ENCODE measurements at regions not wholly inside any gene's neighbourhood (a gene's known extent, or its start where the extent isn't known, plus 50 kb on each side); places are given as distances from the start of the nearest gene placed in this dataset.

DNA sequence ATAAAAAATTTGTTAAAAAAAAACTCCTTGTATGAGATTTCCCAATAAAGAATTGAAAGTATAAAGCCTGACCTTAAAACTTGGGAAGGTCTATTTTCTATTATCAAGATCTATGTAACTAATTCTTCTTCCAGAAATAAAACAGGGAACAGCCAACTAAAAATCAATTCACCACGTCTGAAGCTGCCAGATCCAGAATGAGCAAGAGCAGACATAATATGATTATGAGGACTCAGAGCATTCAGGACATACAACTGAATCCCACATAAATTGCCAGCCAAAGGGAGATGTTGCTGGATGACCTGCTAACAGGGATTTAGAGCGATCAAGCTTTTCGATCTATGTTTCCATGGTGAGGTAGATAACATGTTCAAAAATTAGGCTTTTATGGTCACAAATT lies 1151.3 kb upstream of the CADM2 start:
- H3K4me1 ChIP-seq: no peaks in the 10 kb centered on the region
- H3K27me3 ChIP-seq: no peaks in the 10 kb centered on the region
- no peak for ATAC-seq
- H3K36me3 ChIP-seq: no peaks in the 10 kb centered on the region
- 72 to 80% (median 74%) methylated on average over 3 of the region's 3 CpGs for WGBS, 4 donors
- H3K27ac ChIP-seq: no peak overlapping the region
- TF ChIP-seq, protein P1, sequence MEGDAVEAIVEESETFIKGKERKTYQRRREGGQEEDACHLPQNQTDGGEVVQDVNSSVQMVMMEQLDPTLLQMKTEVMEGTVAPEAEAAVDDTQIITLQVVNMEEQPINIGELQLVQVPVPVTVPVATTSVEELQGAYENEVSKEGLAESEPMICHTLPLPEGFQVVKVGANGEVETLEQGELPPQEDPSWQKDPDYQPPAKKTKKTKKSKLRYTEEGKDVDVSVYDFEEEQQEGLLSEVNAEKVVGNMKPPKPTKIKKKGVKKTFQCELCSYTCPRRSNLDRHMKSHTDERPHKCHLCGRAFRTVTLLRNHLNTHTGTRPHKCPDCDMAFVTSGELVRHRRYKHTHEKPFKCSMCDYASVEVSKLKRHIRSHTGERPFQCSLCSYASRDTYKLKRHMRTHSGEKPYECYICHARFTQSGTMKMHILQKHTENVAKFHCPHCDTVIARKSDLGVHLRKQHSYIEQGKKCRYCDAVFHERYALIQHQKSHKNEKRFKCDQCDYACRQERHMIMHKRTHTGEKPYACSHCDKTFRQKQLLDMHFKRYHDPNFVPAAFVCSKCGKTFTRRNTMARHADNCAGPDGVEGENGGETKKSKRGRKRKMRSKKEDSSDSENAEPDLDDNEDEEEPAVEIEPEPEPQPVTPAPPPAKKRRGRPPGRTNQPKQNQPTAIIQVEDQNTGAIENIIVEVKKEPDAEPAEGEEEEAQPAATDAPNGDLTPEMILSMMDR (IDR thresholded peaks at IDR 0.05): no peak
- TF ChIP-seq POLR2A (IDR thresholded peaks at IDR 0.05): no peak
- H3K9me3 ChIP-seq: peaks cover 0 to 16% (median 4%) of the 10 kb centered on the region in 12 donors
- DNase-seq: no peak
- no peak overlapping the region for H3K4me3 ChIP-seq
- intact Hi-C loops (cut with DNase I): no loop called here

DNA sequence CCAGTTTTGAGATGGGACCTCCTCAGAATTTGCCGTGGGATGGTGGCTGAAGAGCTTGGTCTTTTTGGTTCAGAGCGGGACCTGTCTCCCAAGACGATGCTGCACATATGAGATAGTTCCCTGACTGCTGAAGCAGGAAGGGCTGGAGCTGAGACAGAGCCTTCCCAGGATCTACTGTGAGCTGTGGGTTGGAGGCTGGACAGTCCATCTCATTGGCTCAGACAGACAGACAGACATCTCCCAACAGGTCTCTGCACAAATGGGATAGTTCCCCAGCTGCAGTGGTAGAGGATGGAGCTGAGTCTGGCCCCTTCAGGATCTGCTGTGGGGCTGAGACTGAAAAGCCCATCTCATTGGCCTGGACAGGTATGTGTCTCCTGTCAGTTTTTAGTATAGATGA lies 1145.6 kb upstream of the CADM2 start:
- intact Hi-C loops (cut with DNase I): no loop called here
- no peaks in the 10 kb centered on the region for H3K36me3 ChIP-seq
- H3K4me3 ChIP-seq: no peak overlapping the region
- H3K27me3 ChIP-seq: no peaks in the 10 kb centered on the region
- H3K4me1 ChIP-seq: no peaks in the 10 kb centered on the region
- 76 to 92% (median 89%) methylated on average over 2 to 3 of the region's 3 CpGs for WGBS, 4 donors
- DNase-seq: no peak
- no peak for ATAC-seq
- TF ChIP-seq, protein P1 (IDR thresholded peaks at IDR 0.05): no peak
- TF ChIP-seq POLR2A (IDR thresholded peaks at IDR 0.05): no peak
- peaks cover 0 to 16% (median 4%) of the 10 kb centered on the region in 12 donors for H3K9me3 ChIP-seq
- H3K27ac ChIP-seq: no peak overlapping the region

DNA sequence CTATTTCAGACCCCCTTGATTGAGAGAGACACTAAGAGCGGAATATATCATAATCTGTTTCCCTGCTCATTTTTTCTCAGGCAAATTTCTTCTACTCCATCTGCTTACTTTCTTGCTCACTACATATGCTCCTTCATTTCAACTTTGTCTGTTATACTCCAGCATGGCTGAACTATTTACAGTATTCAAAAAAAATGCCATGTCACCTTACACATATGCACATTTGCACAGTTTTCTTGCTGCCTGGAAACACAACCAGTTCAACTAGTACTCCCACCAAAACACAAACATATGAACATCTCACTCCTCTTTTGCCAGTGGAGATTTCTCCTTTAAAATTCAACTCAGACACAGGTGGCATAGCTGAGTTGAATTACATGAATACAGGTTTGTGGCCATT lies 1142.1 kb upstream of the CADM2 start:
- intact Hi-C loops (cut with DNase I): no loop called here
- no peak for ATAC-seq
- H3K4me3 ChIP-seq: no peak overlapping the region
- H3K27me3 ChIP-seq: no peaks in the 10 kb centered on the region
- TF ChIP-seq POLR2A (IDR thresholded peaks at IDR 0.05): no peak
- TF ChIP-seq, protein P1 (IDR thresholded peaks at IDR 0.05): no peak
- H3K27ac ChIP-seq: no peak overlapping the region
- DNase-seq: no peak
- WGBS, 4 donors: 93 to 96% (median 96%) methylated on average over 1 of the region's 1 CpG
- no peaks in the 10 kb centered on the region for H3K36me3 ChIP-seq
- H3K9me3 ChIP-seq: no peaks in the 10 kb centered on the region
- no peaks in the 10 kb centered on the region for H3K4me1 ChIP-seq

DNA sequence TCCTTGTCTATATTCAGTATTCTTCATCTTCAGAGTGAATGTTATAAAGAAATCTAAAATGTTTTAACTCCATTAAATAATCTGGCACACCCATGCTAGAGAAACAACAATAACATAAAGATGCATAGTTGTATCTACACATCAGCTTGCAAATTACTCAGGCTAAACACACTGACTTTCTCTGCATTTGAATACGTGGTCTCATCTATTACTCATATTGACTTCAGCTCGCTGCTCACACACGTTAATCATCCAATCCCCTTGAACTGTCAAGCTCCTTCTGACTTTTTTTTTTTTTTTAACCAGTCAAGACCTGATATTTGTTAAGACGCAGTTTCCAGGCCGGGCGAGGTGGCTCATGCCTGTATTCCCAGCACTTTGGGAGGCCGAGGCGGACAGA lies 1137.3 kb upstream of the CADM2 start:
- intact Hi-C loops (cut with DNase I): loop anchor here in 1 of 10 donors (5.0 kb wide), 1 partner anchor 51 kb away; no protein-coding TSS in a partner anchor
- 83 to 89% (median 86%) methylated on average over 8 of the region's 8 CpGs for WGBS, 4 donors
- no peaks in the 10 kb centered on the region for H3K27me3 ChIP-seq
- no peaks in the 10 kb centered on the region for H3K4me1 ChIP-seq
- no peaks in the 10 kb centered on the region for H3K9me3 ChIP-seq
- no peak for DNase-seq
- ATAC-seq: no peak
- no peak overlapping the region for H3K27ac ChIP-seq
- H3K4me3 ChIP-seq: no peak overlapping the region
- no peak for TF ChIP-seq POLR2A (IDR thresholded peaks at IDR 0.05)
- TF ChIP-seq, protein P1 (IDR thresholded peaks at IDR 0.05): no peak
- no peaks in the 10 kb centered on the region for H3K36me3 ChIP-seq
